Liver (tissue), 8 donors: ENCODE measurements at regions not wholly inside any gene's neighbourhood (a gene's known extent, or its start where the extent isn't known, plus 50 kb on each side); places are given as distances from the start of the nearest gene placed in this dataset.

Source experiments
- DNase-seq: peaks from one replicate; pipeline ENCODE4 v3.0.0-alpha.2; 2017; ENCODE audit warnings: low spot score
- H3K27ac ChIP-seq, 2 donors: one replicate each; pipeline ENCODE4 v1.7.0; 2013; ENCODE audit warnings: inconsistent platforms in 2 of 2, low read length in 2 of 2, control low read depth in 1 of 2, low read depth in 1 of 2, mild to moderate bottlenecking in 1 of 2
- H3K27me3 ChIP-seq, 4 donors: one replicate each; pipeline versions ENCODE4 v1.6.1 to v1.7.0; 2013; ENCODE audit warnings: low read length in 3 of 4, inconsistent platforms in 1 of 4, mild to moderate bottlenecking in 1 of 4, moderate library complexity in 1 of 4; ENCODE audit not compliant: control insufficient read depth in 4 of 4, insufficient read depth in 4 of 4
- H3K36me3 ChIP-seq, 4 donors: one replicate each; pipeline versions ENCODE4 v1.6.1 to v1.7.0; 2013; ENCODE audit warnings: low read length in 3 of 4, mild to moderate bottlenecking in 3 of 4, low read depth in 1 of 4, moderate library complexity in 1 of 4; ENCODE audit not compliant: control insufficient read depth in 4 of 4, insufficient read depth in 3 of 4
- H3K4me1 ChIP-seq, 4 donors: one replicate each; pipeline versions ENCODE4 v1.6.1 to v1.7.0; 2013; ENCODE audit warnings: low read length in 3 of 4, mild to moderate bottlenecking in 3 of 4, moderate library complexity in 1 of 4; ENCODE audit not compliant: control insufficient read depth in 4 of 4, insufficient read depth in 4 of 4
- H3K4me3 ChIP-seq, 3 donors: one replicate each; pipeline versions ENCODE4 v1.6.1 to v1.7.0; 2013; ENCODE audit warnings: low read length in 3 of 3, control low read depth in 1 of 3, low read depth in 1 of 3, mild to moderate bottlenecking in 1 of 3
- H3K9ac ChIP-seq, 2 donors: one replicate each; pipeline ENCODE4 v1.7.0; 2013; ENCODE audit warnings: low read length in 2 of 2, mild to moderate bottlenecking in 2 of 2, moderate library complexity in 2 of 2, control low read depth in 1 of 2, low read depth in 1 of 2
- H3K9me3 ChIP-seq, 4 donors: one replicate each; pipeline versions ENCODE4 v1.6.1 to v1.7.0; 2013; ENCODE audit warnings: low read length in 3 of 4; ENCODE audit not compliant: control insufficient read depth in 4 of 4
- EGR1 ChIP-seq, 2 donors: IDR thresholded peaks; 2 replicates each; pipeline ENCODE4 v1.6.1; 2016 to 2018; ENCODE audit warnings: antibody characterized with exemption in 2 of 2, low read depth in 2 of 2
- FOXA1 ChIP-seq: IDR thresholded peaks from 2 replicates; pipeline ENCODE4 v1.6.1; 2016; ENCODE audit warnings: antibody characterized with exemption
- FOXA2 ChIP-seq: IDR thresholded peaks from 2 replicates; pipeline ENCODE4 v1.6.1; 2016; ENCODE audit warnings: antibody characterized with exemption
- RAD21 ChIP-seq, 2 donors: IDR thresholded peaks; 2 replicates each; pipeline ENCODE4 v1.6.1; 2016; ENCODE audit warnings: antibody characterized with exemption in 2 of 2, mild to moderate bottlenecking in 2 of 2
- RXRA ChIP-seq, 2 donors: IDR thresholded peaks; 2 replicates each; pipeline ENCODE4 v1.6.1; 2017 to 2018; ENCODE audit warnings: antibody characterized with exemption in 2 of 2, mild to moderate bottlenecking in 1 of 2
- SP1 ChIP-seq: IDR thresholded peaks from 2 replicates; pipeline ENCODE4 v1.6.1; 2018; ENCODE audit warnings: antibody characterized with exemption, mild to moderate bottlenecking
- TAF1 ChIP-seq: conservative IDR thresholded peaks from 2 replicates; pipeline ENCODE4 v1.6.1; 2016; ENCODE audit warnings: antibody characterized with exemption, mild to moderate bottlenecking
- WGBS: extraction: QIAGEN DNeasy Blood & Tissue Kit; methylation state at CpG from one replicate; pipeline ENCODE4 v1.1.7; 2013; 5-methylcytosine and 5-hydroxymethylcytosine counted together
- TF ChIP-seq, protein P1 (sequence below): IDR thresholded peaks from 2 replicates; pipeline ENCODE4 v1.6.1; 2016; ENCODE audit warnings: antibody characterized with exemption
- TF ChIP-seq, protein P2 (sequence below): IDR thresholded peaks from 2 replicates; pipeline ENCODE4 v1.6.1; 2016; ENCODE audit warnings: antibody characterized with exemption
- TF ChIP-seq, protein P3 (sequence below): IDR thresholded peaks from 2 replicates; pipeline ENCODE4 v1.6.1; 2016; ENCODE audit warnings: antibody characterized with exemption, mild to moderate bottlenecking
- TF ChIP-seq, protein P4 (sequence below): fragments of 150-350 bp; IDR thresholded peaks from 2 replicates; pipeline ENCODE4 v1.5.1; 2017; ENCODE audit warnings: improper control_type of control experiment, low read depth, low read length; ENCODE audit not compliant: missing input control
- TF ChIP-seq, protein P5 (sequence below): IDR thresholded peaks from 2 replicates; pipeline ENCODE4 v1.6.1; 2016; ENCODE audit warnings: antibody characterized with exemption
- donor health status: healthy.
- donor health status: healthy.
- donor health status: healthy.
- donor health status: healthy.
- donor health status: healthy.

DNA sequence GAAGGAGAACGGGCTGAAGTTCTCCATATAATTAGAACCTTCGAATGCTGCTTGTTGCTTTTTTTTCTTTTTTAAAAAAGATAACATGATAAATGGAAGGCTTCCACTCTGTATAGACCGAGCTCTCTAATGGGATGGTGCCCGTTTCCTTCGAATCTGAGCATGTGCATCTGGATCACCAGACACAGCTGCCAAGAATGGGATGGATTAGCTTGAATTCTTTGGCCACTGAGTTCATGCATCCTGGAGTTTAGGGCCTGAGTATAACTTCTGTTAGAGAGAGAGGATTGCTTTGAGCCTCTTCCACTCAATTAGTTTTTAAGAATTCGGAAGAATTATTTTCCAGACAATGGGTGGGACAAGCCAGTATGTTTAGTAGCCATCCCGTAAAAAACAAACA lies 93.7 kb upstream of the GDNF start:
- H3K27me3 ChIP-seq = peaks cover 0 to 4% (median 0%) of the 10 kb centered on the region in 4 donors
- H3K9me3 ChIP-seq = peaks cover 0 to 5% (median 2%) of the 10 kb centered on the region in 4 donors
- TF ChIP-seq, protein P1, sequence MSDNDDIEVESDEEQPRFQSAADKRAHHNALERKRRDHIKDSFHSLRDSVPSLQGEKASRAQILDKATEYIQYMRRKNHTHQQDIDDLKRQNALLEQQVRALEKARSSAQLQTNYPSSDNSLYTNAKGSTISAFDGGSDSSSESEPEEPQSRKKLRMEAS = no peak
- TF ChIP-seq TAF1 (no peak), RAD21 (IDR thresholded peaks at IDR 0.05) (no peak), FOXA1 (no peak), FOXA2 (no peak), SP1 (no peak)
- TF ChIP-seq, protein P2, sequence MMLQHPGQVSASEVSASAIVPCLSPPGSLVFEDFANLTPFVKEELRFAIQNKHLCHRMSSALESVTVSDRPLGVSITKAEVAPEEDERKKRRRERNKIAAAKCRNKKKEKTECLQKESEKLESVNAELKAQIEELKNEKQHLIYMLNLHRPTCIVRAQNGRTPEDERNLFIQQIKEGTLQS = no peak
- TF ChIP-seq, protein P3, sequence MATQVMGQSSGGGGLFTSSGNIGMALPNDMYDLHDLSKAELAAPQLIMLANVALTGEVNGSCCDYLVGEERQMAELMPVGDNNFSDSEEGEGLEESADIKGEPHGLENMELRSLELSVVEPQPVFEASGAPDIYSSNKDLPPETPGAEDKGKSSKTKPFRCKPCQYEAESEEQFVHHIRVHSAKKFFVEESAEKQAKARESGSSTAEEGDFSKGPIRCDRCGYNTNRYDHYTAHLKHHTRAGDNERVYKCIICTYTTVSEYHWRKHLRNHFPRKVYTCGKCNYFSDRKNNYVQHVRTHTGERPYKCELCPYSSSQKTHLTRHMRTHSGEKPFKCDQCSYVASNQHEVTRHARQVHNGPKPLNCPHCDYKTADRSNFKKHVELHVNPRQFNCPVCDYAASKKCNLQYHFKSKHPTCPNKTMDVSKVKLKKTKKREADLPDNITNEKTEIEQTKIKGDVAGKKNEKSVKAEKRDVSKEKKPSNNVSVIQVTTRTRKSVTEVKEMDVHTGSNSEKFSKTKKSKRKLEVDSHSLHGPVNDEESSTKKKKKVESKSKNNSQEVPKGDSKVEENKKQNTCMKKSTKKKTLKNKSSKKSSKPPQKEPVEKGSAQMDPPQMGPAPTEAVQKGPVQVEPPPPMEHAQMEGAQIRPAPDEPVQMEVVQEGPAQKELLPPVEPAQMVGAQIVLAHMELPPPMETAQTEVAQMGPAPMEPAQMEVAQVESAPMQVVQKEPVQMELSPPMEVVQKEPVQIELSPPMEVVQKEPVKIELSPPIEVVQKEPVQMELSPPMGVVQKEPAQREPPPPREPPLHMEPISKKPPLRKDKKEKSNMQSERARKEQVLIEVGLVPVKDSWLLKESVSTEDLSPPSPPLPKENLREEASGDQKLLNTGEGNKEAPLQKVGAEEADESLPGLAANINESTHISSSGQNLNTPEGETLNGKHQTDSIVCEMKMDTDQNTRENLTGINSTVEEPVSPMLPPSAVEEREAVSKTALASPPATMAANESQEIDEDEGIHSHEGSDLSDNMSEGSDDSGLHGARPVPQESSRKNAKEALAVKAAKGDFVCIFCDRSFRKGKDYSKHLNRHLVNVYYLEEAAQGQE = no peak
- TF ChIP-seq, protein P4, sequence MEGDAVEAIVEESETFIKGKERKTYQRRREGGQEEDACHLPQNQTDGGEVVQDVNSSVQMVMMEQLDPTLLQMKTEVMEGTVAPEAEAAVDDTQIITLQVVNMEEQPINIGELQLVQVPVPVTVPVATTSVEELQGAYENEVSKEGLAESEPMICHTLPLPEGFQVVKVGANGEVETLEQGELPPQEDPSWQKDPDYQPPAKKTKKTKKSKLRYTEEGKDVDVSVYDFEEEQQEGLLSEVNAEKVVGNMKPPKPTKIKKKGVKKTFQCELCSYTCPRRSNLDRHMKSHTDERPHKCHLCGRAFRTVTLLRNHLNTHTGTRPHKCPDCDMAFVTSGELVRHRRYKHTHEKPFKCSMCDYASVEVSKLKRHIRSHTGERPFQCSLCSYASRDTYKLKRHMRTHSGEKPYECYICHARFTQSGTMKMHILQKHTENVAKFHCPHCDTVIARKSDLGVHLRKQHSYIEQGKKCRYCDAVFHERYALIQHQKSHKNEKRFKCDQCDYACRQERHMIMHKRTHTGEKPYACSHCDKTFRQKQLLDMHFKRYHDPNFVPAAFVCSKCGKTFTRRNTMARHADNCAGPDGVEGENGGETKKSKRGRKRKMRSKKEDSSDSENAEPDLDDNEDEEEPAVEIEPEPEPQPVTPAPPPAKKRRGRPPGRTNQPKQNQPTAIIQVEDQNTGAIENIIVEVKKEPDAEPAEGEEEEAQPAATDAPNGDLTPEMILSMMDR = no peak
- no peak overlapping the region for H3K4me3 ChIP-seq
- no peak overlapping the region for H3K27ac ChIP-seq
- no peaks in the 10 kb centered on the region for H3K4me1 ChIP-seq
- no peak overlapping the region for H3K9ac ChIP-seq
- H3K36me3 ChIP-seq = no peaks in the 10 kb centered on the region
- no peak for DNase-seq
- 75% methylated on average over 7 of the region's 7 CpGs for WGBS

DNA sequence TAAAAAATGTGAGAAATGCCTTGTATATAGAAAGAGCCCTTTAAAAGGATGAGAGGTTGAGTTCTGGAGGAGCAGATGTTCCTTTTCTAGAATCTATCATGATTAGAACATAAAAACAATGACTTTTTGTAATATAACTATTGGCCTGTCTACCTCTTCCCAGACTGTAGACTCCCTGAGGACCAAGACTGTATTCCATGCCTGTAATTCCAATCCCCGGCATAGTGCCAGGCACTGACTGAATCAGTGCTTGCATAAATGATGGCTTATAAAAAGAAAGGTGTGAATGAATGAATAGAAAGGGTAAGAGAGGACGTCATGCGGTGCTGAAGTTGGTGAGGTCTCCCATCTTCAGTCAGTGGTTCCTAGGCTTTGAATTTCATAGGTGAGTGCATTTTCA lies 92.6 kb upstream of the GDNF start:
- H3K4me3 ChIP-seq = no peak overlapping the region
- no peaks in the 10 kb centered on the region for H3K36me3 ChIP-seq
- DNase-seq = no peak
- H3K27me3 ChIP-seq = peaks cover 0 to 4% (median 0%) of the 10 kb centered on the region in 4 donors
- no peak overlapping the region for H3K27ac ChIP-seq
- H3K9me3 ChIP-seq = peaks cover 0 to 5% (median 2%) of the 10 kb centered on the region in 4 donors
- no peaks in the 10 kb centered on the region for H3K4me1 ChIP-seq
- WGBS = 82% methylated on average over 3 of the region's 3 CpGs
- TF ChIP-seq FOXA2 (no peak), RXRA (IDR thresholded peaks at IDR 0.05) (no peak), FOXA1 (no peak), EGR1 (IDR thresholded peaks at IDR 0.05; ENCODE audit: low read depth in 2 of 2) (no peak)
- TF ChIP-seq, protein P5, sequence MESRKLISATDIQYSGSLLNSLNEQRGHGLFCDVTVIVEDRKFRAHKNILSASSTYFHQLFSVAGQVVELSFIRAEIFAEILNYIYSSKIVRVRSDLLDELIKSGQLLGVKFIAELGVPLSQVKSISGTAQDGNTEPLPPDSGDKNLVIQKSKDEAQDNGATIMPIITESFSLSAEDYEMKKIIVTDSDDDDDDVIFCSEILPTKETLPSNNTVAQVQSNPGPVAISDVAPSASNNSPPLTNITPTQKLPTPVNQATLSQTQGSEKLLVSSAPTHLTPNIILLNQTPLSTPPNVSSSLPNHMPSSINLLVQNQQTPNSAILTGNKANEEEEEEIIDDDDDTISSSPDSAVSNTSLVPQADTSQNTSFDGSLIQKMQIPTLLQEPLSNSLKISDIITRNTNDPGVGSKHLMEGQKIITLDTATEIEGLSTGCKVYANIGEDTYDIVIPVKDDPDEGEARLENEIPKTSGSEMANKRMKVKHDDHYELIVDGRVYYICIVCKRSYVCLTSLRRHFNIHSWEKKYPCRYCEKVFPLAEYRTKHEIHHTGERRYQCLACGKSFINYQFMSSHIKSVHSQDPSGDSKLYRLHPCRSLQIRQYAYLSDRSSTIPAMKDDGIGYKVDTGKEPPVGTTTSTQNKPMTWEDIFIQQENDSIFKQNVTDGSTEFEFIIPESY = no peak
- no peak overlapping the region for H3K9ac ChIP-seq
